ENCODE measurements at regions not wholly inside any gene's neighbourhood (a gene's known extent, or its start where the extent isn't known, plus 50 kb on each side); places are given as distances from the start of the nearest gene placed in this dataset.

DNA sequence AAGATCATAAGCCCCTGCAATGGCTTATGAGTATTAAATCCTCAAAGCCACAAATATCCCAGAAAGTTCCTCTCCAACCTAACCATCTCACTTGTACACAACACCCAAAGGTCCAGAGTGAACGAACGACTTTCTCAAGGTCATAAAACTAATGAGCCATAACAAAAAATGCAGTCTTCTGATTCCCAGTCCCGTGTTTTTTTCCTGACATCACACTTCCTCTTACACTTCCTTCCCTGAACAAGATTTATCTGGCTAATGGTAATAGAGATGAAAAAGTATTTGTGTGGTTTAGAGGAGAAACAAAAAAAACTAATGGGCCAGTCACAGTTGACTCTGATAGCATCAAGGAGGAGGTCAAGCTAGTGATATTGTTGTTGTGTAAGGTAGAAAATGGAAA lies 99.5 kb upstream of the KLHL13 start:
- no peaks in the 10 kb centered on the region for H3K36me3 ChIP-seq (ENCODE audit: insufficient read depth in 1 of 2, low read depth in 1 of 2)
- H3K9me3 ChIP-seq: no peaks in the 10 kb centered on the region
- H3K27ac ChIP-seq: no peak overlapping the region
- H3K4me1 ChIP-seq: no peaks in the 10 kb centered on the region
- peaks cover 0 to 15% (median 0%) of the 10 kb centered on the region in 3 donors for H3K27me3 ChIP-seq (ENCODE audit: insufficient read depth in 3 of 3, low read length in 2 of 3)
- no peak for DNase-seq
- ATAC-seq: no peak
- intact Hi-C loops (cut with DNase I): no loop called here
- H3K4me3 ChIP-seq: no peak overlapping the region
- 5 to 12% (median 7%) methylated on average over 3 of the region's 3 CpGs for WGBS, 3 donors
- TF ChIP-seq, protein P1, sequence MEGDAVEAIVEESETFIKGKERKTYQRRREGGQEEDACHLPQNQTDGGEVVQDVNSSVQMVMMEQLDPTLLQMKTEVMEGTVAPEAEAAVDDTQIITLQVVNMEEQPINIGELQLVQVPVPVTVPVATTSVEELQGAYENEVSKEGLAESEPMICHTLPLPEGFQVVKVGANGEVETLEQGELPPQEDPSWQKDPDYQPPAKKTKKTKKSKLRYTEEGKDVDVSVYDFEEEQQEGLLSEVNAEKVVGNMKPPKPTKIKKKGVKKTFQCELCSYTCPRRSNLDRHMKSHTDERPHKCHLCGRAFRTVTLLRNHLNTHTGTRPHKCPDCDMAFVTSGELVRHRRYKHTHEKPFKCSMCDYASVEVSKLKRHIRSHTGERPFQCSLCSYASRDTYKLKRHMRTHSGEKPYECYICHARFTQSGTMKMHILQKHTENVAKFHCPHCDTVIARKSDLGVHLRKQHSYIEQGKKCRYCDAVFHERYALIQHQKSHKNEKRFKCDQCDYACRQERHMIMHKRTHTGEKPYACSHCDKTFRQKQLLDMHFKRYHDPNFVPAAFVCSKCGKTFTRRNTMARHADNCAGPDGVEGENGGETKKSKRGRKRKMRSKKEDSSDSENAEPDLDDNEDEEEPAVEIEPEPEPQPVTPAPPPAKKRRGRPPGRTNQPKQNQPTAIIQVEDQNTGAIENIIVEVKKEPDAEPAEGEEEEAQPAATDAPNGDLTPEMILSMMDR (IDR thresholded peaks at IDR 0.05): no peak

DNA sequence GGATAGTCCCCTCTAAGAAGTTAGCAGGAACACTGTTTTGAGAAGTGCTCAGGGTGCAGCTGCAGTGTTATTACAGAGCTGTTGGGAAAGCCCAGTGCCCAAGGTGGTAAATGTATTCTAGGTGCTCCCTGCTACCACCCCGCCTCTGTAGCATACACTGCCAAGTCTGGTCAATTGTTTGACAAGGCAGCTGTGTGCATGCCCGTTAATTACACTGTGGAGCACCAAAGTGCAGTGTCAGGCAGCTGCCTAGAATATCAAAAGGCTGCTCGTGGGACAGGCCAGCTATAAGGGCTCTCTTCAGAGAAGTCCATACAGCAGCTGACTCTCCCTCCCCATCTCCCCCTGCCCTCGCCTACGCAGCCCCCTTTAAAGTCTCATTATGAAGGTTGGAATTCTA lies 99.9 kb upstream of the KLHL13 start:
- TF ChIP-seq, protein P1 (IDR thresholded peaks at IDR 0.05): no peak
- DNase-seq (no peak), ATAC-seq (no peak)
- no peaks in the 10 kb centered on the region for H3K9me3 ChIP-seq
- H3K36me3 ChIP-seq (ENCODE audit: insufficient read depth in 1 of 2, low read depth in 1 of 2): no peaks in the 10 kb centered on the region
- intact Hi-C loops (cut with DNase I): no loop called here
- H3K27me3 ChIP-seq (ENCODE audit: insufficient read depth in 3 of 3, low read length in 2 of 3): peaks cover 0 to 15% (median 0%) of the 10 kb centered on the region in 3 donors
- WGBS, 3 donors: 14 to 52% (median 28%) methylated on average over 4 to 5 of the region's 5 CpGs
- no peak overlapping the region for H3K27ac ChIP-seq
- H3K4me3 ChIP-seq: no peak overlapping the region
- H3K4me1 ChIP-seq: no peaks in the 10 kb centered on the region

DNA sequence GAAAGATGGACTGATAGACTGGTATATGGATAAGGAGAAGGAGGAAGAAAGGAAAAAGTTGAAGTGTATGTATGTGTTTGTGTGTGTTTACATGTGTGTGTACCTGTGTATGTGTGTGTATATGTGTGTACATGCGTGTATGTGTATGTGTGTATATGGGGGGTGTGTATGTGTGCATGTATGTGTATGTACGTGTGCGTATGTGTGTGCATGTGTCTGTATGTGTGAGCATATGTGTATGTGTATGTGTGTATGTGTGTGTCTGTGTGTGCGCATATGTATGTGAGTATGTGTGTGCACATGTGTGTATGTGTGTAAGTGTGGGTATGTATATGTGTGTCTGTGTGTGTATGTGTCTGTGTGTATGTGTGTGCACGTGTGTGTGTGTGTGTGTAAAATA lies 101.5 kb upstream of the KLHL13 start:
- DNase-seq (no peak), ATAC-seq (no peak)
- Histone ChIP-seq H3K4me1 (no peaks in the 10 kb centered on the region), H3K9me3 (no peaks in the 10 kb centered on the region), H3K27ac (no peak overlapping the region), H3K27me3 (ENCODE audit: insufficient read depth in 3 of 3, low read length in 2 of 3) (peaks cover 0 to 4% (median 0%) of the 10 kb centered on the region in 3 donors), H3K4me3 (no peak overlapping the region), H3K36me3 (ENCODE audit: insufficient read depth in 1 of 2, low read depth in 1 of 2) (no peaks in the 10 kb centered on the region)
- intact Hi-C loops (cut with DNase I): no loop called here
- TF ChIP-seq, protein P1 (IDR thresholded peaks at IDR 0.05): no peak
- 91 to 93% (median 92%) methylated on average over 5 of the region's 5 CpGs for WGBS, 3 donors

DNA sequence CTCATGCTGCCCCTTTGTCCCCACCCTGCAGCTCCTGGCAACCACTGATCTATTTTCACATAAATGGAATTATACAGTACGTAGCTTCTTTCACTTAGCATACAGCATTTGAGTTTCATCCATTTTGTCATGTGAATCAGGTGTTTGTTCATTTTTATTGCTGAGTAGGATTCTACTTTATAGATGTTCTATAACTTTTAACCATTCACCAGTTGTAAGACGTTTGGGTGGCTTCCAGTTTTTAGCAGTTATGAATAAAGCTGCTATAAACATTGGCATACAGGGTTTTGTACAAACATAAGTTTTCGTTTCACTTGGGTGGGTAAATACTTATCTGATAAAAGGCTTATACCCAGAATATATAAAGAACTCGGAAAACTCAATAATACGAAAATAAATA lies 102.3 kb upstream of the KLHL13 start:
- Histone ChIP-seq H3K9me3 (no peaks in the 10 kb centered on the region), H3K36me3 (ENCODE audit: insufficient read depth in 1 of 2, low read depth in 1 of 2) (no peaks in the 10 kb centered on the region), H3K4me1 (no peaks in the 10 kb centered on the region), H3K27ac (no peak overlapping the region), H3K27me3 (ENCODE audit: insufficient read depth in 3 of 3, low read length in 2 of 3) (peaks cover 0 to 3% (median 0%) of the 10 kb centered on the region in 3 donors), H3K4me3 (no peak overlapping the region)
- TF ChIP-seq, protein P1 (IDR thresholded peaks at IDR 0.05): no peak
- ATAC-seq: no peak
- intact Hi-C loops (cut with DNase I): no loop called here
- DNase-seq: no peak
- 78 to 87% (median 85%) methylated on average over 5 of the region's 5 CpGs for WGBS, 3 donors

DNA sequence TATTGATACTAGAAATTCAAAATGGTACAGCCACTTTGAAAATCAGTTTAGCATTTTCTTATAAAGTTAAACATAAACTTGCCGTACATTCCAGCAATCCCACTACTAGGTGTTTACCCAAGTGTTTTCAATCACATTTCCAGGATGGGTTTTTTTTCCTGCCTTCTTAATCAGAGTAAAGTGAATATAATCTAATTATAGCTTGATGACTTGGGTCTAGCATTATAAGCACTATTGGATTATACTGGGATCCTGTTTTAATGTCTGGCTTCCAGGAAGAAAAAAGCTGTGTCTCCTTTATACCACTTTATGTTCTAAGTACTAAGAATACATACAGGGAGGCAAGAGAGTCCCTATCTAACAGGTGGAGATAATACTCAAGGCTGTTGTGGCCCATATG lies 103.3 kb upstream of the KLHL13 start:
- WGBS, 3 donors: 93 to 100% (median 100%) methylated on average over 1 of the region's 1 CpG
- H3K36me3 ChIP-seq (ENCODE audit: insufficient read depth in 1 of 2, low read depth in 1 of 2): no peaks in the 10 kb centered on the region
- TF ChIP-seq, protein P1 (IDR thresholded peaks at IDR 0.05): no peak
- peaks cover 0 to 3% (median 0%) of the 10 kb centered on the region in 3 donors for H3K27me3 ChIP-seq (ENCODE audit: insufficient read depth in 3 of 3, low read length in 2 of 3)
- no peak overlapping the region for H3K27ac ChIP-seq
- no peak overlapping the region for H3K4me3 ChIP-seq
- DNase-seq (no peak), ATAC-seq (no peak)
- intact Hi-C loops (cut with DNase I): loop anchor here in 1 of 2 donors (10.0 kb wide), 1 partner anchor 225 kb away; no protein-coding TSS in a partner anchor
- no peaks in the 10 kb centered on the region for H3K9me3 ChIP-seq
- H3K4me1 ChIP-seq: no peaks in the 10 kb centered on the region
